Stimulated activated CD8-positive, alpha-beta memory T cell treated with anti-CD3 and anti-CD28 coated beads, Interleukin-12 subunit alpha, Interleukin-12 subunit beta, amount 100 ng/mL, for 1 hour (primary cell): ENCODE measurements at regions not wholly inside any gene's neighbourhood (a gene's known extent, or its start where the extent isn't known, plus 50 kb on each side); places are given as distances from the start of the nearest gene placed in this dataset.

ENCODE experiments used
- DNase-seq: peaks from one replicate; pipeline ENCODE4 v3.0.0-alpha.2; 2020; ENCODE audit warnings: low read depth

DNA sequence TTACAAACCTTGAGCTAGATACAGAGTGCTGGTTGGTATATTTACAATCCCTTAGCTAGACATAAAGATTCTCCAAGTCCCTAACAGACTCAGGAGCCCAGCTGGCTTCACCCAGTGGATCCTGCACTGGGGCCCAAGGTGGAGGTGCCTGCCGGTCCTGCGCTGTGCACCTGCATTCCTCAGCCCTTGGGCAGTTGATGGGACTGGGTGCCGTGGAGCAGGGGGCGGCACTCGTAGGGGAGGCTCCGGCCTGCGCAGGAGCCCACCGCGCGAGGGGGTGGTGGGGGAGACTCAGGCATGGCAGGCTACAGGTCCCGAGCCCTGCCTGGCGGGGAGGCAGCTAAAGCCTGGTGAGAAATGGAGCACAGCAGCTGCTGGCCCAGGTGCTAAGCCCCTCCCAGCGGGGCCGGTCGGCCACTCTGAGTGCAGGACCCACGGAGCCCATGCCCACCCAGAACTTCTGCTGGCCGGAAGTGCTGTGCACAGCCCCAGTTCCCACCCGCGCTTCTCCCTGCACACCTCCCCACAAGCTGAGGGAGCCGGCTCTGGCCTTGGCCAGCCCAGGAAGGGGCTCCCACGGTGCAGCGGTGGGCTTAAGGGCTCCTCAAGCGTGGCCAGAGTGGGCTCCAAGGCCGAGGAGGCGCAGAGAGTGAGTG lies 1464.7 kb downstream of the EFNA5 start:
- no peak for DNase-seq

DNA sequence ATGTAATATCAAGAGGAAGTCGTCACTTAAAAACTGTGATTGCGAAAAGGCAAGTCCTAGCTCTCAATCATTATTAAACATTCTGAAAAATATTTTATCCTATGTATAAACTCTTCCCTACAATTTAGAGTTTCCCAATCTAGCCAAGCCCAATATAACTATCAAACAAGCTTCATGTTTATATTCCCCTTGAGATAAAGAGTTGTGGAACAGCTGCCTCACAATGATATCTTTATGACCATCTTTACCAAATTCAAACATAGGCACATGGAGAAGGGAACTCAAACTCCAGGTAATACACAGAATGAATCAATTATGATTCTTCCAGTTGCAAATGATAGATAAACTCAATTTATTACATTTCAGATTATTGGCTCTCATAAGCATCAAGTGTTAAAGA lies 1468.7 kb downstream of the EFNA5 start:
- DNase-seq, result no peak

DNA sequence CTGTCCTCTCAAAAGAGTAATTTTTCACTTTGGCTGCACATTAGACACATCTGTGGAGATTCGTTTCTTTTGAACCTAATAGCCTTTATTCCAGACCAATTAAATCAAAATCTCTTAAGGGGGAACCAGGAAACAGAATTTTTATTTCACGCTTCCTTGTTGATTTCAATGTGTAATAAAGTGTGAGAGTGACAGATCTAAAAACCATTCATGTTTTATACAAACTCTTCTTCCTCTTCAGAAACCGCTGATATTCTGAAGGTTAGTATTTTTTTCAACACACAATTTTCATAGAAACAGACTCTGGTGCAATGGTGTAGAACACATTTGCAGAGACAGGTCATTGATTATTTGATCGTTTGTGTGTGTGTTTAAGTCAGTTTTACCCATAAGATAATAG lies 1469.8 kb downstream of the EFNA5 start:
- no peak for DNase-seq

- no peak for DNase-seq
Observed at GRCh38 chr5:106195679-106196474, 1474.9 kb downstream of the EFNA5 start.

GRCh38 chr5:106189121-106189809 lies 1481.5 kb downstream of the EFNA5 start:
- DNase-seq, result no peak

- no peak for DNase-seq
Observed at GRCh38 chr5:106185661-106186081, 1485.1 kb downstream of the EFNA5 start.

GRCh38 chr5:106174903-106175302 lies 1495.8 kb downstream of the EFNA5 start:
- DNase-seq, result no peak

DNA sequence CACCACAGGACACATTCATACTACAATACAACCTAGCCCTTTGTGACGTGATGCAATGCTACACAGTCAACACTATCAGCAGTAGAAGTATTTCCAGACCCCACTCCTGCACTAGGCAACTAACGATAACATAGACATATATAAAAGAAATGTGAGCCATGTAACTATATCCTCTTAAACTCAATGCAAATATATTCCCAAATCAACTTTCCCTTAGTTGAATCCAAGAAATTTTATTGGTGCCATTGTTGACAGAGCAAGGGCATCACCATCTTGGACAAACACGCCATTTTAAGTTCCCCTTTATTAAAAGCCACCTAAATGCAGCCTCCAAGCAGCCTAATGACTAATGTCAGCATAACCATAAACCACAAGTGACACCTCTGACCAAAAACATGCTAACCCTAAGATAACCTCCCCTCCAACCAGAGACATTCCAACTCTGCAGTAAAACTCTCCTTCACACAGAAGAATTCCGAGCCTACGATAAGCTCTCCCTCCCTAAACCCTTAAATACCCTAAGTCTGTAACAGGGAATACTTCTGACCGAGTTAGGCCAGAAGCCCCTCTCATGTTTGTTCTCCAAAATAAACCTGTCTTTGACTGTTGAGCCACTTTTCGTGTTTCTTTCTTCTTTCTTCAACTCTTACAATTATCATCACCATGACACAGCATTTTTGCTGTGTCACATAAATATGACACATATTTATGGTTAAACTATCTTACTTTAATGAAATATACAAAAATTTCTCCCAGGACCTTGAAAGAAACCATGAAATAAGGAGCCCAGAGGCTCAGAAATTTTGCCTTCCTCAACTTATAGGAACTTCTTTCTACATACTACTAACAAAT lies 1497.8 kb downstream of the EFNA5 start:
- no peak for DNase-seq

DNA sequence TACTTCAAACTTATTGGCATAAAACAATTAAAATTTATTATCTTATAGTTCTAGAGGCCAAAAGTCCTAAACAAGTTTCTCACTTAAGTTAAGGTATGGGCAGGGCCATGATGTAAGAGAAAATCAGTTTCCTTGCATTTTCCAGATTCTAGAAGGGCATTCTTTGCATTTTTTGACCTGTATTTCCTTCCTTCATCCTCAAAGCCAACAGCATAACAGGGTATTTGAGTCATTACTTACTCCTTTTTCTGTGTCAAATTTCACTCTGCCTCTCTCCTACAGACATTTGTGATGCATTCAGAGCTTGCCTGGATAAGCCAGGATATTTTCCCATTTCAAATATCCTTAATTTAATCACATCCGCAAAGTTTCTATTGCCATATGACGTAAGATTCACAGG lies 1499.0 kb downstream of the EFNA5 start:
- DNase-seq, result no peak

GRCh38 chr5:106171132-106171531 lies 1499.6 kb downstream of the EFNA5 start:
- no peak for DNase-seq

DNA sequence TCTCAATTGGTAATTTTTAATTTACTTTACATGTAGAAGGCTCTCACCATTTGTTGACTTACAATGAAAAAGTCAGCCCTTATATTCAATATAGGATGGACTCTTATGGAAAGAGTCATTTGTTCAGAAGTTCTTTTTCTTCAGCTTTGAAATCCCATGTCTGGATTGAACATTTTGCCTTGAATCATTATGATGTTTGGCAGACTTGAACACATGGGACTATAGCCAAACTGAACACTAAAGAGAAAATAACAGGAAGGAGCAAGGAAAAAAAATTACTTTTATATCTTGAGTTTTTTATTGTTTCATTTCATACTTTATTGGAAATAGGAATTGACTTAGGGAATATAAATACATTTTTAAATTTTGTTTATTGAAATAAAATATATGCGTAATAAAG lies 1503.0 kb downstream of the EFNA5 start:
- DNase-seq, result no peak

DNA sequence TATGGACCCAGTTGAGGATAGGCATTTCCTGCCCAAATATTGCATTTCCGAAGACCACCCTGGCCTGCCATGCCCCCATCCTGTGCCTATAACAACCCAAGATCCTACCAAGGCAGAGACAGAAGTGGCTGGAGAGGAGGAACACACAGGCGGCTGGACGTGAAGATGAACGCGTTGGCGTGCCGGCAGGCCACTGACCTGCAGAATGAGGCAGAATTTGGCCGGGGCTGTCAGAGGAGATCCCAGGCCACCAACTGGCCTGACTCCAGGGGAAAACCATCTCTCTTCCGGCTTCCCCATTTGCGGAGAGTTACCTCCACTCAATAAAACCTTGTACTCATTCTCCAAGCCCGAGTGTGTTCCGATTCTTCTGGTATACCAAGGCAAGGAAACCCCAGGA lies 1507.5 kb downstream of the EFNA5 start:
- DNase-seq, result no peak

GRCh38 chr5:106159616-106160015 lies 1511.1 kb downstream of the EFNA5 start:
- no peak for DNase-seq

GRCh38 chr5:106154280-106154716 lies 1516.4 kb downstream of the EFNA5 start:
- no peak for DNase-seq

- DNase-seq, result no peak
Observed at GRCh38 chr5:106152569-106152968, 1518.2 kb downstream of the EFNA5 start.

DNA sequence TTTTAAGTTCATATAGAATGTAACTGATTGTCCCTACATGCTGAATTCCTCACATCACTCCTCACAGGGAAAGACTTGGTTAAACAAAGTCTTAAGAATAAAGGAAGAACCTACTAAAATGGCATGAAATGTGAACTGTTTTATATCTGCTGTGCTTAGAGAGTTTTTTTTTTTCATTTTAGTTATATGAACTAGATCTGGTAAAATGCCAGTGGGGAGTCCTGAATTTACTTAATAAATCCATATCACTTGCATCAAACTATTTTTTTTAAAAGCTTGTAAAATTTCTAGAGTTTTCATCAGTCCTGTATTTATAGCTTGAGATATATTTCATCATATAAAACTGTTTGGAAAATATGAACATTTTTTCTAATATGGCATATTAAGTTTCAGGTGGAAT lies 1528.6 kb downstream of the EFNA5 start:
- no peak for DNase-seq

DNA sequence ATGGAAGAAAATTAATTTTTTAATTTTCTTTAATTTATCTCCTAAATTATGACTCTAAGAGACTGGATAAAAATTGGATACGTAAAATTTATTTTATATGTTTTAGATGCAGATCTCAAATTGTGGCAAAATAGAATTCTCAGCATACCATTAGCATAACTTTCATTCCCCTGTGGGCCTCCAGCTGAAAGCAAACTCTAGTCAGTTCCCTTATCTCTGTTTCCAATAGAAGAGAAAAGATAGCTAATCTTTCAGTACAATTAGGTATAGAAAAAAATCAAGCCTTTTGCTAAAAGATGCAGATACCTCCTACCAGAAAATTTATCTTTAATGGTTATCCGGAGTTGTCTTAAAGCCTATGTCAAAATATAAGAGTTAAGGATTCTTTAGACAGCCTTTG lies 1530.6 kb downstream of the EFNA5 start:
- DNase-seq, result no peak

- no peak for DNase-seq
Observed at GRCh38 chr5:106136061-106136460, 1534.7 kb downstream of the EFNA5 start.

DNA sequence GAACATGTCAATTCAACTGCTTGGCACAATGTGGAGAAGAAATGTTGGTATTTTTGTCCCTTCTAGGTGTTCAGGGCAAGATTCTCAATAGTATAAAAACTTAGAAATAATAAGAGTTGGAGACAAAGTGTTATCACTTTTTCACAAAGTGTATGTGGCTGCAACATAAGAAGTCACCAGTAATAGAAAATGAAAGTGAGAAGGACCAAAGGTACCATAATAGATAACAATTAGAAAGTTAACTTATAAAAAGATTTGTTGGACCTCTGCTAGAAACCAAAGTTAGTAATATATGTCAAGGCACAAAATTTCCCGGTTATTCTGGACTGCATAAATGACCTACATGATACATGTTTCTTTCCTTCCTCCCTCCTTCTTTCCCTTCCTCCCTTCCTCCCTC lies 1535.3 kb downstream of the EFNA5 start:
- no peak for DNase-seq

DNA sequence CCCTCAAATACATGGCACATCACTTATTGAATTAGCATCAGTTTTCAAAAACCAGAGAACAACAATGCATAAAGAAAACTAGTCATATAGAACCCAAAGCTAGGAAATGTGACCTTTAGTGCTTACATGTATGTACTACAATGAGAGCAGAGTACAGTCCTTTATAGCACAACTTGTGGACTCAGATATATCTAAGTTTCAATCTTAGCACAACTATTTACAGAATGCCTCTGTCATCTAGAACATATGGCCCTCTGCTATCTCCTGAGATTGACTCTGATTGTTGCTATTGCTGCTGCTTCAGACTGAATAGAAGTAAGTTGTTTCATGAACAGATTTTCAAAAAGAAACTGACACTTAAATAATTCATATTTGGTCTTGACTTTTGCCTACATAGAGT lies 1536.2 kb downstream of the EFNA5 start:
- no peak for DNase-seq

DNA sequence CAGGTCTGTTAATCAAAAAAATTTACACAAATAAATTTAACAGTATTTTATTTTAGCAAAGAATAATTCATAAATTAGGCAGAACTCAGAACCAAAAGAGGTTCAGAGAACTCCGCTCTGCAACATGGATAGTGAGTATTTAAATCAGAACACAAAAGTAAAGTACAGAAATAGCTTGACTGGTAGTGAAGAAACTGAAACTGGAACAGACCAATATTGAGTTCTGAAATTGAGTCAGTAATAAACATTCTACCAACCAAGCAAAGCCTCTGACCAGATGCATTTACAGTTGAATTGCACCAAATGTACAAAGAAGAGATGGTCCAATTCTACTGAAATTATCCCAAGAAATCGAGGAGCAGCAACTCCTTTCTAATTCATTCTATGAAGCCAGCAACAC lies 1542.8 kb downstream of the EFNA5 start:
- no peak for DNase-seq

GRCh38 chr5:106127341-106127781 lies 1543.4 kb downstream of the EFNA5 start:
- DNase-seq, result no peak
